ENCODE measurements at regions not wholly inside any gene's neighbourhood (a gene's known extent, or its start where the extent isn't known, plus 50 kb on each side); places are given as distances from the start of the nearest gene placed in this dataset.
"Not testable (repeated sequence)": the region's sequence is repeated elsewhere in the genome, so short reads cannot be mapped to it uniquely, and the experiment has no call there.

- DNase-seq (ENCODE audit: low spot score) = no peak
These were observed 51.2 kb upstream of the GPR31 start for GRCh38 chr6:167208819-167209576.

GRCh38 chr6:167209577-167209975 lies 51.8 kb upstream of the GPR31 start:
- no peak for DNase-seq (ENCODE audit: low spot score)

GRCh38 chr6:167210375-167211294 lies 52.9 kb upstream of the GPR31 start:
- no peak for DNase-seq (ENCODE audit: low spot score)

GRCh38 chr6:167211295-167211648 lies 53.5 kb upstream of the GPR31 start:
- no peak for DNase-seq (ENCODE audit: low spot score)

- DNase-seq (ENCODE audit: low spot score) = no peak
These were observed 54.3 kb upstream of the GPR31 start for GRCh38 chr6:167211881-167212712.

GRCh38 chr6:167212713-167213005 lies 54.9 kb upstream of the GPR31 start:
- no peak for DNase-seq (ENCODE audit: low spot score)

- no peak for DNase-seq (ENCODE audit: low spot score)
These were observed 56.4 kb upstream of the GPR31 start for GRCh38 chr6:167214206-167214605.

- DNase-seq (ENCODE audit: low spot score) = not testable (repeated sequence)
These were observed 57.9 kb upstream of the GPR31 start for GRCh38 chr6:167215429-167216250.

GRCh38 chr6:167216390-167217050 lies 58.7 kb upstream of the GPR31 start:
- DNase-seq (ENCODE audit: low spot score) = not testable (repeated sequence)

GRCh38 chr6:167217073-167217472 lies 59.3 kb upstream of the GPR31 start:
- not testable (repeated sequence) for DNase-seq (ENCODE audit: low spot score)

GRCh38 chr6:167217951-167218759 lies 60.4 kb upstream of the GPR31 start:
- DNase-seq (ENCODE audit: low spot score) = peak; percentile 51

- DNase-seq (ENCODE audit: low spot score) = not testable (repeated sequence)
These were observed 61.3 kb upstream of the GPR31 start for GRCh38 chr6:167219079-167219478.

GRCh38 chr6:167219967-167220512 lies 62.3 kb upstream of the GPR31 start:
- no peak for DNase-seq (ENCODE audit: low spot score)

GRCh38 chr6:167221400-167222201 lies 63.8 kb upstream of the GPR31 start:
- no peak for DNase-seq (ENCODE audit: low spot score)

GRCh38 chr6:167225566-167226382 lies 65.3 kb upstream of the UNC93A start:
- not testable (repeated sequence) for DNase-seq (ENCODE audit: low spot score)

- DNase-seq (ENCODE audit: low spot score) = no peak
These were observed 64.8 kb upstream of the UNC93A start for GRCh38 chr6:167226383-167226685.

- DNase-seq (ENCODE audit: low spot score) = no peak
These were observed 64.3 kb upstream of the UNC93A start for GRCh38 chr6:167226791-167227190.

GRCh38 chr6:167227984-167228383 lies 63.1 kb upstream of the UNC93A start:
- no peak for DNase-seq (ENCODE audit: low spot score)
